CD4-positive, alpha-beta T cell (primary cell): ENCODE measurements at regions not wholly inside any gene's neighbourhood (a gene's known extent, or its start where the extent isn't known, plus 50 kb on each side); places are given as distances from the start of the nearest gene placed in this dataset.

ENCODE experiments used
- ATAC-seq: fragments of 200-7000 bp; cut with Tn5 transposase; one replicate; pipeline ENCODE4 v1.10.0; 2022; ENCODE audit warnings: mild to moderate bottlenecking; ENCODE audit not compliant: poor library complexity
- CTCF ChIA-PET: fragments of 350-600 bp; sonication (Branson Sonifier 250); formaldehyde crosslinking; loops from one replicate; lab custom pipeline; 2021; ENCODE audit warnings: antibody characterized with exemption, inconsistent platforms; lab: Charles Lee
- POLR2A ChIA-PET: fragments of 350-600 bp; sonication (Branson Sonifier 250); formaldehyde crosslinking; loops from one replicate; lab custom pipeline; 2021; ENCODE audit warnings: antibody characterized with exemption, inconsistent platforms; lab: Charles Lee
- DNase-seq, 14 experiments: peaks; one replicate each; pipeline ENCODE4 v3.0.0-alpha.2; 2013 to 2020; ENCODE audit warnings: mixed read lengths in 2 of 14
- H3K27ac ChIP-seq, 2 donors: one replicate each; pipeline versions ENCODE4 v1.5.1 to v1.7.0; 2013; ENCODE audit warnings: low read length in 2 of 2, low read depth in 1 of 2, mild to moderate bottlenecking in 1 of 2
- H3K27me3 ChIP-seq, 2 experiments: 1 replicate in 1 of 2; 2 replicates in 1 of 2; pipeline versions ENCODE4 v1.6.1 to v1.7.0; 2013; ENCODE audit warnings: low read length in 2 of 2, control low read depth in 1 of 2, mild to moderate bottlenecking in 1 of 2, moderate library complexity in 1 of 2; ENCODE audit not compliant: insufficient read depth in 2 of 2, control insufficient read depth in 1 of 2
- H3K36me3 ChIP-seq: one replicate; pipeline ENCODE4 v1.6.1; 2013; ENCODE audit warnings: low read length, control low read depth; ENCODE audit not compliant: insufficient read depth
- H3K4me1 ChIP-seq: one replicate; pipeline ENCODE4 v1.6.1; 2013; ENCODE audit warnings: low read length, control low read depth; ENCODE audit not compliant: insufficient read depth
- H3K4me3 ChIP-seq: one replicate; pipeline ENCODE4 v1.5.1; 2013; ENCODE audit warnings: mild to moderate bottlenecking, low read length, moderate library complexity
- H3K9me3 ChIP-seq, 2 experiments: 1 replicate in 1 of 2; 2 replicates in 1 of 2; pipeline versions ENCODE4 v1.6.1 to v1.7.0; 2013; ENCODE audit warnings: low read length in 2 of 2, mild to moderate bottlenecking in 2 of 2, control low read depth in 1 of 2, moderate library complexity in 1 of 2; ENCODE audit not compliant: control insufficient read depth in 1 of 2, insufficient read depth in 1 of 2
- H3K27ac Mint-ChIP-seq: one replicate; pipeline ENCODE4 v1.8.0; 2020; ENCODE audit warnings: mixed read lengths
- H3K27me3 Mint-ChIP-seq: one replicate; pipeline ENCODE4 v1.8.0; 2021; ENCODE audit warnings: mixed read lengths
- H3K36me3 Mint-ChIP-seq: one replicate; pipeline ENCODE4 v1.8.0; 2021; ENCODE audit warnings: low read depth, mixed read lengths
- H3K4me1 Mint-ChIP-seq: one replicate; pipeline ENCODE4 v1.8.0; 2021; ENCODE audit warnings: low read depth, mixed read lengths
- H3K4me3 Mint-ChIP-seq: one replicate; pipeline ENCODE4 v1.8.0; 2020; ENCODE audit warnings: mild to moderate bottlenecking, mixed read lengths
- H3K9me3 Mint-ChIP-seq: one replicate; pipeline ENCODE4 v1.8.0; 2020; ENCODE audit warnings: mixed read lengths
- intact Hi-C, 2 experiments: fragments of 100-400 bp; cut with DNase I in 1 of 2; cut with micrococcal nuclease in 1 of 2; formaldehyde crosslinking; loops; one replicate each; pipeline versions ENCODE4 v1.15.1 to v1.9.0; 2023 to 2025; cut with DNase I, micrococcal nuclease
- TF ChIP-seq, protein P1 (sequence below): fragments of 200-600 bp; IDR thresholded peaks from one replicate; pipeline ENCODE4 v1.8.0; 2022; ENCODE audit warnings: antibody characterized with exemption, mild to moderate bottlenecking

- no peaks in the 10 kb centered on the region for H3K9me3 Mint-ChIP-seq
- TF ChIP-seq, protein P1, sequence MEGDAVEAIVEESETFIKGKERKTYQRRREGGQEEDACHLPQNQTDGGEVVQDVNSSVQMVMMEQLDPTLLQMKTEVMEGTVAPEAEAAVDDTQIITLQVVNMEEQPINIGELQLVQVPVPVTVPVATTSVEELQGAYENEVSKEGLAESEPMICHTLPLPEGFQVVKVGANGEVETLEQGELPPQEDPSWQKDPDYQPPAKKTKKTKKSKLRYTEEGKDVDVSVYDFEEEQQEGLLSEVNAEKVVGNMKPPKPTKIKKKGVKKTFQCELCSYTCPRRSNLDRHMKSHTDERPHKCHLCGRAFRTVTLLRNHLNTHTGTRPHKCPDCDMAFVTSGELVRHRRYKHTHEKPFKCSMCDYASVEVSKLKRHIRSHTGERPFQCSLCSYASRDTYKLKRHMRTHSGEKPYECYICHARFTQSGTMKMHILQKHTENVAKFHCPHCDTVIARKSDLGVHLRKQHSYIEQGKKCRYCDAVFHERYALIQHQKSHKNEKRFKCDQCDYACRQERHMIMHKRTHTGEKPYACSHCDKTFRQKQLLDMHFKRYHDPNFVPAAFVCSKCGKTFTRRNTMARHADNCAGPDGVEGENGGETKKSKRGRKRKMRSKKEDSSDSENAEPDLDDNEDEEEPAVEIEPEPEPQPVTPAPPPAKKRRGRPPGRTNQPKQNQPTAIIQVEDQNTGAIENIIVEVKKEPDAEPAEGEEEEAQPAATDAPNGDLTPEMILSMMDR, result no peak
- no peak overlapping the region for H3K4me3 Mint-ChIP-seq
- H3K27me3 ChIP-seq, result no peaks in the 10 kb centered on the region
- ATAC-seq (no peak), DNase-seq (no peak)
- no peaks in the 10 kb centered on the region for H3K27me3 Mint-ChIP-seq
- H3K36me3 ChIP-seq, result no peaks in the 10 kb centered on the region
- H3K27ac Mint-ChIP-seq, result no peak overlapping the region
- no peaks in the 10 kb centered on the region for H3K9me3 ChIP-seq
- intact Hi-C loops, result no loop called here
- H3K4me1 ChIP-seq, result no peaks in the 10 kb centered on the region
- no peak overlapping the region for H3K27ac ChIP-seq
- no peak overlapping the region for H3K4me3 ChIP-seq
- no peaks in the 10 kb centered on the region for H3K4me1 Mint-ChIP-seq
- H3K36me3 Mint-ChIP-seq, result no peaks in the 10 kb centered on the region
- CTCF ChIA-PET, result interaction anchor here (0.6 kb wide), 1 partner anchor 606 kb away, joined by 3 read pairs; no protein-coding TSS in a partner anchor
- POLR2A ChIA-PET, result no interaction called here
These were observed 302.8 kb upstream of the JARID2 start for GRCh38 chr6:14943116-14943515.

DNA sequence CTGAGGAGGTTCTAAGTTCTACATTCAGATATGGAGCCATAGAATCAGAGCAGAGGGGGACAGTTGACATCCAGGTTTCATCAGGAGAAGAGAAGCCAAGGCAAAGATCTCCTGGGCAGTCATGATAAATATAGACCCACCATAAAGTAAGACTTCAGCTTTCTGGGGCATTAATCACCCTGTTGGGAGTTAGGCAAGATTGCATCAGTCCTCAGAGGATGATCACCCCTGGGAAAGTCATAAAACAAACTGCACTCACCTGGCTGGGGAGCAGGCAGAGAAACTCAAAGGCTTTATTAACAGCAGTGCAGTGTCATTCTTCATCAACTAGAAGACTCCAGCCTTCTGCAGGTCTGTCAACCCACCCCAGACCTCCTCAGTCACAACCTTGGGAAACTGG lies 301.3 kb upstream of the JARID2 start:
- no peaks in the 10 kb centered on the region for H3K27me3 Mint-ChIP-seq
- intact Hi-C loops, result no loop called here
- CTCF ChIA-PET, result no interaction called here

DNA sequence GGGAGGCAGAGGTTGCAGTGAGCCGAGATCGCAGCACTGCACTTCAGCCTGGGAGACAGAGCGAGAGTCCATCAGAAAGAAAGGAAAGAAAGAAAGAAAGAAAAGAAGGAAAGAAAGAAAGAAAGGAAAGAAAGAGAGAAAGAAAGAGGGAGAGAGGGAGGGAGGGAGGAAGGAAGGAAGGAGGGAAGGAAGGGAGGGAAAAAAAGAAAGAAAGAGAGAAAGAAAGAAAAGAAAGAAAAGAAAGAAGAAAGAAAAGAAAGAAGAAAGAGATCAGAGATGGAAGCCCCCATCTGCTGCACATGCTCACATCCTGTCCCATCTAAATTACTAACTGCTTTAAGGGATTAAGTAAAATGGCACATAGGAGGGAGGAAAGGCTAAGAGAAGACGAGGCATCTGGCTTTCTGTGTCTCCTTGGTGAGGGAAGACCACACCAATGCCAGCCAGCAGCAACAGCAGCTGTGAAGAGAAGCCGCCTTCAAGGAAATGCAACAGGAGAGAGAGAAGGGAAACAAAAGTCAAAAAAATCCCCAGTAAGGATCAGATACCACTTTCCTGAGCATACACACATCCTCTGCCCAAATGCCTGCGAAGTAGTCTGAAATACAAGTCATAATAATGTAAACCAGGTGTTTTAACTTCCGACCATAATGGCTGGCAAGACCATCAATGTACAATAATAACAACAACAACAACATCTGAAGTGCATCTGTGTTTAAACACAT lies 300.2 kb upstream of the JARID2 start:
- no peaks in the 10 kb centered on the region for H3K9me3 Mint-ChIP-seq
- TF ChIP-seq, protein P1, result no peak
- Histone ChIP-seq H3K4me3 (no peak overlapping the region), H3K27ac (no peak overlapping the region), H3K4me1 (no peaks in the 10 kb centered on the region), H3K9me3 (no peaks in the 10 kb centered on the region), H3K27me3 (no peaks in the 10 kb centered on the region), H3K36me3 (no peaks in the 10 kb centered on the region)
- no peaks in the 10 kb centered on the region for H3K36me3 Mint-ChIP-seq
- no peaks in the 10 kb centered on the region for H3K27me3 Mint-ChIP-seq
- intact Hi-C loops, result no loop called here
- H3K4me3 Mint-ChIP-seq, result no peak overlapping the region
- ATAC-seq, result no peak
- H3K27ac Mint-ChIP-seq, result no peak overlapping the region
- no peak for DNase-seq
- ChIA-PET POLR2A (no interaction called here), CTCF (no interaction called here)
- no peaks in the 10 kb centered on the region for H3K4me1 Mint-ChIP-seq

More for the DNA sequence above, 301.3 kb upstream of the JARID2 start:
- Mint-ChIP-seq H3K27ac (no peak overlapping the region), H3K4me3 (no peak overlapping the region), H3K4me1 (no peaks in the 10 kb centered on the region), H3K36me3 (no peaks in the 10 kb centered on the region), H3K9me3 (no peaks in the 10 kb centered on the region)
- no peak overlapping the region for H3K4me3 ChIP-seq
- no peaks in the 10 kb centered on the region for H3K4me1 ChIP-seq
- no peaks in the 10 kb centered on the region for H3K36me3 ChIP-seq
- TF ChIP-seq, protein P1, result no peak
- DNase-seq (no peak), ATAC-seq (no peak)
- H3K9me3 ChIP-seq, result no peaks in the 10 kb centered on the region
- H3K27me3 ChIP-seq, result no peaks in the 10 kb centered on the region
- H3K27ac ChIP-seq, result no peak overlapping the region
- POLR2A ChIA-PET, result no interaction called here
